ENCODE measurements at regions not wholly inside any gene's neighbourhood (a gene's known extent, or its start where the extent isn't known, plus 50 kb on each side); places are given as distances from the start of the nearest gene placed in this dataset.

- no peak for DNase-seq
These were observed 216.5 kb downstream of the TMEM114 start for GRCh38 chr16:8373676-8374431.

GRCh38 chr16:8372141-8372540 is 218.2 kb downstream of the TMEM114 start:
- no peak for DNase-seq

- DNase-seq = no peak
These were observed 219.7 kb downstream of the TMEM114 start for GRCh38 chr16:8370374-8371270.

- no peak for DNase-seq
These were observed 231.4 kb downstream of the TMEM114 start for GRCh38 chr16:8358937-8359336.

- DNase-seq = no peak
These were observed 234.6 kb downstream of the TMEM114 start for GRCh38 chr16:8355675-8356074.

DNA sequence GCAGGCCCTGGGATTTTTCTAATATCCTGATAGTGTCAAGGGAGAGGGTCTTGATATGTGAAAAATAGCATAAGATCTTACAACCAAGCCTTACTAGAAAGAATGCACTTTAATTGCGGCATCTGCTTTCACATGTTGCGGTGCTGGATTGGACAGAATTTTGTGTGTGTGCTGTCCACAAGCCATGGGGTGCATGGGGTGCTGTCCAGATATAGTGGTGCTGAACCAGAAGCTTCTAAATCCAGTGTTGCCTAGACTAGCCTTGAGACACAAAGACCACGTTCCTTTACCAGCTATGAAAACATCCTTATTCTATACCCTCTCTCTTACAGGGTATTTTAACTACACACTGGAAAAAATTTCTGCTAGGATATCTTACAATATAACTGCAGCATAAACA is 244.0 kb downstream of the TMEM114 start:
- DNase-seq = no peak

DNA sequence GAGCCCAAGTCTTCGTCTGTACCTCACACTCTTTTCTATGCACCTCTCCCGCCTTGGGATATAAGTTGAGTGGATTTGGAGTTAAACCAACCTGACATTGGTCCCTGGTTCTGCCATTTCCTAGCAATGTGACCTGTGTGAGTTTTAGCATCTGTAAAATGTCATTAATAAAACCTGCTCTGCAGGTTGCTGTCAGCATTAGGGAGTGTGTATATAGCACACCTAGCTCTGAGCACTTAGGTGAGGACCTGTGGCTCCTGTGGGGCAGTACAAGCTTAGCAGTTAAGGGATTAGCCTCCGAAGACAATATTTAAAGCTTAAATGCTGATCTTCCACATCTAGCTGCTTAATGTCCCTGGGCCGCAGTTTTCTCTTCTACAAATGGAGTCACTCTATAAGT is 248.0 kb downstream of the TMEM114 start:
- no peak for DNase-seq

GRCh38 chr16:8330761-8331160 is 259.6 kb downstream of the TMEM114 start:
- no peak for DNase-seq

DNA sequence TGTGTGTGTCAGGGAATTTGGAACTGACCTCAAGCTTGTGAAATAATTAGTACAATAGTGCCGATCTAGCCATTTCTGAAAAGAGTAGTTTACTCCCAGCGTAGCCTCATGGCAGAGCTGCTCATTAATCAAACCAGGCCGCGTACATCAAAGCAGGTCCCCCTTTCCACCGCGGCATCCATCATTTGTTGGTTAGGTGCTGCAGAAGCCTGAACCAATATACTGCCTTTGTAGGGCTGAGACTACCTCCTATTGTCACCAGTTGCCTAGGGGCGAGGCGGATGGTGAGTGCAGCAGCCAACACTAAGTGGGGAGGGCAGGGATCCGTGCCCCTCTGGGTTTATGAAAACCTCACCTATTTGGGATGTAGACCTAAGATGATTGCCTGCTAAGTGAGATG is 264.1 kb downstream of the TMEM114 start:
- no peak for DNase-seq

DNA sequence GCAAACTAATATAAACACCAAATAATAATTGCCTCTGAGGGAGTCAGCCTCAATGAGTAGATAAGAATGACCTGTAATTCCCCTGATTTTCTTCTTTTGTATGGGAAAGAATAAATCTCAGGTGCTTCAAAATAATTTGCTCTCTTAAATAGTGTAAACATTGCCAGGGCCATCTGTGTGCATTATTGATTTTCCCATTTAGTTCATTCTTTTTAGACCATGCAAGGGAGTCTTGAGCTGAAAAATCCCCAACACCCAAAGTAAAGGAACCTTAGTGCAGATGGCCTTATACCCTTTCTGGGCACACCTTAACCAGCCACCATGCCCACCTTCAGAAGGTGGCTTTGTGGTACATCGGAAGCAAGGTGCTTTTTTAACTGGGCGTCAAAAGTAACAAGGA is 267.2 kb downstream of the TMEM114 start:
- DNase-seq = no peak

DNA sequence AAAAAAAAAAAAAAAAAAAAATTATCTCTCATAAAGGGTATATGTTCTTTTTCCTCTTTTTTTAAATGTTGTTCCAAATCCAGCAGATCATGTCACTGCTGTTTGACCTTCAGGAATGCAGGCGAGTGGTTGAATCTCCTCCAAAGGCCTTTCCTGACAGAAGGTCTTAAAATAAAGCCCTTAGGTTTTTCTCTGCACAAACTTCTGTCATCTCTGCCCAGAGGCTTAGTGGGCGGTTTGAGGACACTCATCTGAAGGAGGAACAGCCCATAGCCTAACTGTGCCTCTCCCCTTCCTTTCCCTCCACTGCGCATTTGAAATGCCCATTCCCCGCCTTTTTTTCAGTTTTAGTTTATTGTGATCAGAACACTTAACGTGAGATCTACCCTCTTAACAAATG is 270.2 kb downstream of the TMEM114 start:
- no peak for DNase-seq

DNA sequence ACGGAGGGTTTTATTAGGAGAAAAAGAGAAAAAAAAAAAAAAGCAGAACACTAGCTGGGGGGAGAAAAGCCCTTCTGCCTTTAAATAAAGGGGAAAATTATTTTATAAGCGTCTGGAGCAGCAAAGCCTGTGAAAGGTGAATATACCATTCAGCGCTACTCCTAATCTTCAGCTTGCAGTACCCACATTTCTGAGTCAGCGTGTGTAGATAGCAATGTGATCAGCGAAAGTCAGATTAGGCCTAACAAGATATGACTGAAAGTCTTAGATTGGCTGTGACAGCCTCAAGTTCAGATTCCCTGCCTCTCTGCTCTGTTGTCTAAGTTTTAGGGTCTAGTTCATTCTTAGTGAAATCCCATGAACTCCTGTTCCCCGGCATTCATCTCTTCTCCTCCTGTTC is 279.5 kb downstream of the TMEM114 start:
- no peak for DNase-seq

GRCh38 chr16:8310323-8310722 is 280.0 kb downstream of the TMEM114 start:
- DNase-seq = no peak

DNA sequence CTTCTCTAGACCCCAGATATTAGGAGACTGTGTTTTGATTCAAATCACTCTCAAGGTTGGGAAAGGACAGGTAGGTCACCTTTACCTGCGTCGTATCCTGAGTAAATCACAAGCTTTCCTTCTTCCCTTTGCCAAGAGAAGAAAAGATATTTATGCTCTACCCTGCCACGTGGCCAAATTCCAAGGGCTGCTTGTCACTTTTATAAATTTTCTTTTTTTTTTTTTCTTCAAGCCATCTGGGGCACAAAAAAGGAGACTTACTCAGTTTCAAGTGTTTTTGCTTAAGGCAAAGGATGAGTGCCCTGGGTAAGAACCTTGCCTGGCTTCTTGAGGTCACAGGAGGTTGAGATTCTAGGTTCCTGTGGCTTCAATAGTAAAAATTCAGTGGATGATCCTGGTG is 285.1 kb downstream of the TMEM114 start:
- no peak for DNase-seq

DNA sequence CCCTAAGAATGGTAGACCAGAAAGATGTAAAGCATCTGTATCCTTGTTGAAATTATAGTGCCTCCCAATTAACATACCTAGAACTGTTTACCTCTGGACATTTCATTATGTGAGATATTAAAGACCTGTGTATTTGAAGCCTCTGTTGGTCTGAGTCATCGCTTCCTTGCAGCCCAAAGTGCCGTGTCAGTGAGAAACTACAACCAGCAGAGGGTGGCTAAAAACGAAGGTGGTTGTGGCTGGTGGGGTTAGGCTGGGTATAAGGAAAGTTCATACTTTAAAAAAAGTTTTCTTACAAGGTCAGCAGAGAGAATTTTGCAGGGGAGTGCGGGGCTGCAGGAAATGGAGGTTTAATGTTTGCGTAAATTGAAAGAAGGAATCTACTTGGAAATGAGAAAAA is 290.7 kb downstream of the TMEM114 start:
- DNase-seq = no peak

DNA sequence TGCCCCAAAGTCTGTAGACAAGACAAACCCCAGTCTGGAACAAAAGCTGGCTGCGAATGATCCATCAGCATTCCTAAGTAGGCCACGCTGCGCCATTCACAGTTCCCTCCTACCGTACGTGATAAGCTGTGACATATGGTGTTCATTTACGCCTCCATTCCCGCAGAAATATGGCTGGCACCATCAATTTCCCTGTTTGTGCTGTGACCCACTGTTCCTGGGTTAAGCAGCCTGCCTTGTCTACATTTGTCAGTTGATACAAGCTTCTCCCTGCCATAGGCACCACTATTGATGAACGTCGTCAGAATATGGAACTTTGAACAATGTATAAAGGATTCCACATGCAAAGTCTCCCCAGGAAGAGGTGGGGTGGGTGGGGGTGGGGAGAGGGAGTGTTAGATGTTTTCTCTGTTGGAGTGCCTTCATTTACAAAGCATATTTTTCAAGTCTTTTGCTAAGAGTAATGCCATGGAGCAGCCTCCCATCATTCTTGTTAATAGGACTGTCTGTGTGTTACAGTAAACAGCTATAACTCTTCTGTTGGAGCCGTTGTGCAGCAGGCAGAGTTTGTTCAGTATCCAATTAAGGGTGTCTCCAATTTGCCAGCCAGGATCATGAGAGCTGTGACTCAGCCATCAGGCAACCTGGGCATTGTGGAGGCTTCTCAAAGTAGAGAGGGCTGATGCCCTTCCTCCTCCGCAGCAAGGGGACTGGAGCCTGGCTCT is 294.6 kb downstream of the TMEM114 start:
- DNase-seq = no peak

GRCh38 chr16:8293413-8293812 is 296.9 kb downstream of the TMEM114 start:
- no peak for DNase-seq

- DNase-seq = no peak
These were observed 298.0 kb downstream of the TMEM114 start for GRCh38 chr16:8292271-8292670.

GRCh38 chr16:8286348-8286747 is 304.0 kb downstream of the TMEM114 start:
- DNase-seq = no peak

DNA sequence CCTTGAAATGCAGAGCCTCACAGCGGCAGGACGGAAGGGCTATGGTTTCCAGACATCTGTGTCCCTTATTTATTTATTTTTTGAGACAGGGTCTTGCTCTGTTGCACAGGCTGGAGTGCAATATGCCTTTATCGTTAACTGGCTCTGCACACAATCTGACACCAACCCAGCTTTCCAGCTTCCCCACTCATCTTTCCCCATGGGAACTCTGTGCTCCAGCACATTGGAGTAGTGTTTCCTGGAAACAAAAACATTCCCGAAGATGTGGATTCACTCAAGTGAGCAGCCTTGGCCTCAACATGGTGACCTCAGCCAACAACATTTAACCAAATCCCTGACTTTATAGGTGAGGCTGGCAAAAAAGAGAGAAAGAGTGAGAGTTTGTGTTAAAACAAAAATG is 307.1 kb downstream of the TMEM114 start:
- no peak for DNase-seq

GRCh38 chr16:8278031-8278580 is 312.2 kb downstream of the TMEM114 start:
- no peak for DNase-seq

DNA sequence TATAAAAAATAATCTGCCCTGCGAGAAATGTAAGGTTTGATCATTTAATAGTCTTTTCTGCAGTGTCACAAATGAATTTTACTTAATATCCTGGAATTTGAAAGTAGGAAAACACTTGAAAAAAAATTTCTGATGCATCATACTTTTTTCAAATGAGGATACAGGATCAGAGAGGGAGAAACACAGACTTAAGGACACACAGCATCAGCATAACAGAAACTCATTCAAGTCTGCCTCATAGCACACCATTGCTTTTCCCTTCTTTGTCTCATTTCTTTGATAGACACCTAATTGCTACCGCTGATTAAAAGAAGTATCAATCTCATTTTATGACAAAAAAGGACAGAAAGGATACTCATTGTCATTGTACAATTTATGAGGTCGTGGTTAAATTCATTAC is 319.0 kb downstream of the TMEM114 start:
- DNase-seq = no peak

GRCh38 chr16:8262299-8262698 is 328.0 kb downstream of the TMEM114 start:
- no peak for DNase-seq

All from stimulated activated CD8-positive, alpha-beta memory T cell treated with anti-CD3 and anti-CD28 coated beads, Interleukin-4, amount 100 ng/mL, for 48 hours (primary cell).